NT2/D1 (cell line): ENCODE measurements at regions not wholly inside any gene's neighbourhood (a gene's known extent, or its start where the extent isn't known, plus 50 kb on each side); places are given as distances from the start of the nearest gene placed in this dataset.
A peak's percentile ranks its signal among the peaks of the same experiment; 100 is the strongest.
"Not testable (repeated sequence)": the region's sequence is repeated elsewhere in the genome, so short reads cannot be mapped to it uniquely, and the experiment has no call there.

ENCODE experiments used
- DNase-seq: peaks from one replicate; pipeline ENCODE4 v3.0.0-alpha.2; 2011; ENCODE audit warnings: low read depth, low spot score
- H3K27me3 ChIP-seq: 2 replicates; pipeline ENCODE4 v1.6.0; 2011; ENCODE audit warnings: mild to moderate bottlenecking; ENCODE audit not compliant: insufficient read length, insufficient read depth
- H3K36me3 ChIP-seq: 2 replicates; pipeline ENCODE4 v1.6.1; 2011; ENCODE audit warnings: mild to moderate bottlenecking, low read length, mixed read lengths; ENCODE audit not compliant: insufficient read depth, insufficient read length
- H3K4me1 ChIP-seq: 2 replicates; pipeline ENCODE4 v1.5.1; 2011; ENCODE audit not compliant: insufficient read depth, insufficient read length
- H3K4me3 ChIP-seq: 2 replicates; pipeline ENCODE4 v1.5.1; 2011; ENCODE audit warnings: low read depth; ENCODE audit not compliant: insufficient read length
- H3K9ac ChIP-seq: 2 replicates; pipeline ENCODE4 v1.6.0; 2011; ENCODE audit warnings: low read depth; ENCODE audit not compliant: insufficient read length
- H3K9me3 ChIP-seq: 2 replicates; pipeline ENCODE4 v1.5.1; 2011; ENCODE audit warnings: mild to moderate bottlenecking, low read length; ENCODE audit not compliant: insufficient read depth
- SUZ12 ChIP-seq: IDR thresholded peaks from 2 replicates; pipeline ENCODE4 v1.6.1; 2011; ENCODE audit not compliant: insufficient read length, insufficient read depth; ENCODE audit errors: extremely low read depth
- YY1 ChIP-seq: IDR thresholded peaks from 2 replicates; pipeline ENCODE4 v1.6.1; 2011; ENCODE audit not compliant: insufficient read length, insufficient read depth
- ZNF274 ChIP-seq: IDR thresholded peaks from 2 replicates; pipeline ENCODE4 v1.6.1; 2011; ENCODE audit warnings: mild to moderate bottlenecking, low read depth, low read length

- Histone ChIP-seq H3K4me1 (no peaks in the 10 kb centered on the region), H3K4me3 (peak overlapping the region; percentile 48), H3K9me3 (no peaks in the 10 kb centered on the region), H3K36me3 (no peaks in the 10 kb centered on the region), H3K9ac (peak overlapping the region; percentile 58), H3K27me3 (peaks cover 89% of the 10 kb centered on the region)
- no peak for DNase-seq
- TF ChIP-seq ZNF274: no peak
- TF ChIP-seq SUZ12: peak; percentile 93
These were observed 414.1 kb upstream of the ESRRG start for GRCh38 chr1:217137210-217137881.

- Histone ChIP-seq H3K27me3 (peaks cover 94% of the 10 kb centered on the region), H3K9me3 (no peaks in the 10 kb centered on the region), H3K36me3 (no peaks in the 10 kb centered on the region), H3K9ac (peak overlapping the region; percentile 58), H3K4me3 (peak overlapping the region; percentile 48), H3K4me1 (no peaks in the 10 kb centered on the region)
- DNase-seq: no peak
- TF ChIP-seq SUZ12 (peak; percentile 67), ZNF274 (no peak), YY1 (no peak)
These were observed 413.6 kb upstream of the ESRRG start for GRCh38 chr1:217136895-217137205.

GRCh38 chr1:217135987-217136894, 413.0 kb upstream of the ESRRG start:
- Histone ChIP-seq H3K36me3 (no peaks in the 10 kb centered on the region), H3K27me3 (peaks cover 94% of the 10 kb centered on the region), H3K4me3 (peak overlapping the region; percentile 48), H3K4me1 (no peaks in the 10 kb centered on the region), H3K9me3 (no peaks in the 10 kb centered on the region), H3K9ac (peak overlapping the region; percentile 36)
- no peak for DNase-seq
- TF ChIP-seq SUZ12 (peak; percentile 28), YY1 (no peak), ZNF274 (no peak)

GRCh38 chr1:217135569-217135915, 412.3 kb upstream of the ESRRG start:
- H3K9me3 ChIP-seq: no peaks in the 10 kb centered on the region
- TF ChIP-seq SUZ12 (no peak), ZNF274 (no peak), YY1 (no peak)
- no peak for DNase-seq
- H3K9ac ChIP-seq: peak overlapping the region; percentile 38
- peaks cover 93% of the 10 kb centered on the region for H3K27me3 ChIP-seq
- no peaks in the 10 kb centered on the region for H3K36me3 ChIP-seq
- no peaks in the 10 kb centered on the region for H3K4me1 ChIP-seq
- peak overlapping the region; percentile 48 for H3K4me3 ChIP-seq

GRCh38 chr1:217134857-217135568, 411.8 kb upstream of the ESRRG start:
- DNase-seq: no peak

GRCh38 chr1:217133958-217134856, 411.0 kb upstream of the ESRRG start:
- H3K9ac ChIP-seq: peak overlapping the region; percentile 62
- no peaks in the 10 kb centered on the region for H3K9me3 ChIP-seq
- no peak for DNase-seq
- no peaks in the 10 kb centered on the region for H3K4me1 ChIP-seq
- peak overlapping the region; percentile 48 for H3K4me3 ChIP-seq
- H3K27me3 ChIP-seq: peaks cover 86% of the 10 kb centered on the region
- peak; percentile 18 for TF ChIP-seq SUZ12
- TF ChIP-seq ZNF274: no peak
- H3K36me3 ChIP-seq: no peaks in the 10 kb centered on the region

More at GRCh38 chr1:217134857-217135568, 411.8 kb upstream of the ESRRG start:
- peak overlapping the region; percentile 48 for H3K4me3 ChIP-seq
- H3K27me3 ChIP-seq: peaks cover 93% of the 10 kb centered on the region
- no peaks in the 10 kb centered on the region for H3K36me3 ChIP-seq
- H3K9me3 ChIP-seq: no peaks in the 10 kb centered on the region
- no peaks in the 10 kb centered on the region for H3K4me1 ChIP-seq
- H3K9ac ChIP-seq: peak overlapping the region; percentile 62
- TF ChIP-seq YY1 (no peak), ZNF274 (no peak), SUZ12 (no peak)

- DNase-seq: no peak
- TF ChIP-seq ZNF274 (no peak), YY1 (no peak), SUZ12 (no peak)
- Histone ChIP-seq H3K9ac (no peak overlapping the region), H3K27me3 (peaks cover 74% of the 10 kb centered on the region), H3K9me3 (no peaks in the 10 kb centered on the region), H3K4me1 (no peaks in the 10 kb centered on the region), H3K4me3 (no peak overlapping the region), H3K36me3 (no peaks in the 10 kb centered on the region)
These were observed 409.9 kb upstream of the ESRRG start for GRCh38 chr1:217133092-217133491.

- not testable (repeated sequence) for H3K4me3 ChIP-seq, H3K9me3 ChIP-seq, H3K4me1 ChIP-seq, DNase-seq, H3K36me3 ChIP-seq, H3K27me3 ChIP-seq, H3K9ac ChIP-seq
These were observed 400.1 kb upstream of the ESRRG start for GRCh38 chr1:217123340-217123739.
